H1 (cell line): ENCODE measurements at regions not wholly inside any gene's neighbourhood (a gene's known extent, or its start where the extent isn't known, plus 50 kb on each side); places are given as distances from the start of the nearest gene placed in this dataset.

ENCODE experiments used
- CTCF ChIA-PET: fragments of 300-600 bp; sonication (Branson Sonifier 250); formaldehyde crosslinking; loops from one replicate; lab custom pipeline; 2021; ENCODE audit not compliant: partially characterized antibody; lab: Charles Lee
- POLR2A ChIA-PET: fragments of 300-600 bp; sonication (Branson Sonifier 250); formaldehyde crosslinking; loops from one replicate; lab custom pipeline; 2021; ENCODE audit warnings: inconsistent platforms; ENCODE audit not compliant: partially characterized antibody; lab: Charles Lee
- DNase-seq, 2 experiments: peaks; one replicate each; pipeline versions ENCODE4 v3.0.0 to v3.0.0-alpha.2; 2010 to 2022; ENCODE audit warnings: low spot score in 2 of 2, low read depth in 1 of 2, mixed read lengths in 1 of 2
- FAIRE-seq: peaks from 2 replicates; lab custom pipeline; 2011; peaks lifted over from hg19 to GRCh38; lab: Jason Lieb, UNC
- H2AFZ ChIP-seq: 2 replicates; pipeline ENCODE4 v1.8.1; 2012; ENCODE audit warnings: low read length, inconsistent platforms
- H2AK5ac ChIP-seq: 2 replicates; pipeline ENCODE4 v1.6.1; 2013; ENCODE audit warnings: low read depth, low read length
- H2BK120ac ChIP-seq: replicated peaks from 2 replicates; pipeline ENCODE3; 2013; ENCODE audit warnings: low read depth, low read length, inconsistent platforms
- H2BK12ac ChIP-seq: 2 replicates; pipeline ENCODE4 v1.6.1; 2013; ENCODE audit warnings: low read depth, low read length
- H2BK15ac ChIP-seq: 2 replicates; pipeline ENCODE4 v1.6.1; 2013; ENCODE audit warnings: low read length
- H2BK20ac ChIP-seq: 2 replicates; pipeline ENCODE4 v1.6.1; 2013; ENCODE audit warnings: low read length
- H2BK5ac ChIP-seq: 2 replicates; pipeline ENCODE4 v1.6.1; 2013; ENCODE audit warnings: low read depth, low read length
- H3K14ac ChIP-seq: 2 replicates; pipeline ENCODE4 v1.6.1; 2013; ENCODE audit warnings: inconsistent platforms; ENCODE audit not compliant: insufficient read length
- H3K18ac ChIP-seq: 2 replicates; pipeline ENCODE4 v1.6.1; 2013; ENCODE audit warnings: low read length; ENCODE audit errors: extremely low read depth
- H3K23ac ChIP-seq: 2 replicates; pipeline ENCODE4 v1.6.1; 2013; ENCODE audit warnings: inconsistent platforms; ENCODE audit not compliant: insufficient read length
- H3K23me2 ChIP-seq: 2 replicates; pipeline ENCODE4 v1.6.1; 2013; ENCODE audit warnings: low read depth, low read length
- H3K27ac ChIP-seq: 2 replicates; pipeline ENCODE4 v1.6.1; 2011; ENCODE audit warnings: low read depth, low read length, inconsistent platforms
- H3K27me3 ChIP-seq, 4 experiments: replicated peaks in 1 of 4; 1 replicate in 1 of 4; 2 replicates in 3 of 4; pipeline versions ENCODE4 v1.6.1 to v1.8.1; 2011 to 2013; ENCODE audit warnings: low read length in 3 of 4, mild to moderate bottlenecking in 3 of 4, inconsistent platforms in 2 of 4, mixed read lengths in 2 of 4, moderate library complexity in 1 of 4; ENCODE audit not compliant: control insufficient read depth in 3 of 4, insufficient read depth in 3 of 4; ENCODE audit errors: extremely low read depth in 1 of 4
- H3K36me3 ChIP-seq, 4 experiments: 2 replicates each; pipeline versions ENCODE4 v1.6.1 to v1.8.1; 2011 to 2013; ENCODE audit warnings: mild to moderate bottlenecking in 4 of 4, low read length in 3 of 4, moderate library complexity in 2 of 4, control low read depth in 1 of 4, inconsistent platforms in 1 of 4; ENCODE audit not compliant: insufficient read depth in 4 of 4, control insufficient read depth in 2 of 4
- H3K4ac ChIP-seq: replicated peaks from 2 replicates; pipeline ENCODE3; 2013; ENCODE audit warnings: low read length, low read depth, mixed read lengths, inconsistent platforms; ENCODE audit not compliant: insufficient read length
- H3K4me1 ChIP-seq, 4 experiments: replicated peaks in 1 of 4; 1 replicate in 1 of 4; 2 replicates in 3 of 4; pipeline versions ENCODE4 v1.6.1 to v1.8.1; 2011 to 2013; ENCODE audit warnings: low read length in 3 of 4, inconsistent platforms in 2 of 4, mixed read lengths in 1 of 4; ENCODE audit not compliant: insufficient read depth in 4 of 4, control insufficient read depth in 3 of 4
- H3K4me2 ChIP-seq, 2 experiments: 2 replicates each; pipeline versions ENCODE4 v1.6.1 to v1.8.1; 2011 to 2013; ENCODE audit warnings: low read depth in 2 of 2, low read length in 2 of 2, control low read depth in 1 of 2, inconsistent platforms in 1 of 2, mild to moderate bottlenecking in 1 of 2; ENCODE audit not compliant: insufficient read depth in 1 of 2
- H3K4me3 ChIP-seq, 4 experiments: fragments of 200-600, 300-600 bp in 1 of 4; sonication (generic), shearing (Covaris generic), sonication (Bioruptor Twin) in 1 of 4; 2 replicates each; pipeline versions ENCODE4 v1.5.1 to v1.8.1; 2011 to 2016; ENCODE audit warnings: low read length in 4 of 4, low read depth in 3 of 4, control low read depth in 2 of 4, inconsistent platforms in 2 of 4, mild to moderate bottlenecking in 2 of 4, mixed read lengths in 1 of 4, moderate library complexity in 1 of 4; ENCODE audit not compliant: insufficient read depth in 2 of 4; ENCODE audit errors: extremely low read depth in 1 of 4
- H3K56ac ChIP-seq: replicated peaks from 2 replicates; pipeline ENCODE3; 2013; ENCODE audit warnings: low read depth, mild to moderate bottlenecking, mixed read lengths, low read length, inconsistent platforms; ENCODE audit not compliant: insufficient read length
- H3K79me1 ChIP-seq: 2 replicates; pipeline ENCODE4 v1.6.1; 2013; ENCODE audit warnings: low read depth, low read length, control low read depth
- H3K79me2 ChIP-seq, 2 experiments: 2 replicates each; pipeline versions ENCODE4 v1.6.1 to v1.8.1; 2012 to 2013; ENCODE audit warnings: low read length in 2 of 2, mild to moderate bottlenecking in 2 of 2, inconsistent platforms in 1 of 2; ENCODE audit not compliant: insufficient read depth in 2 of 2, control insufficient read depth in 1 of 2
- H3K9ac ChIP-seq, 4 experiments: replicated peaks in 1 of 4; 1 replicate in 1 of 4; 2 replicates in 3 of 4; pipeline versions ENCODE4 v1.6.1 to v1.8.1; 2011 to 2013; ENCODE audit warnings: low read depth in 3 of 4, low read length in 3 of 4, control low read depth in 2 of 4, mild to moderate bottlenecking in 2 of 4, moderate library complexity in 2 of 4, inconsistent platforms in 1 of 4; ENCODE audit errors: extremely low read depth in 1 of 4
- H3K9me3 ChIP-seq, 2 experiments: 2 replicates each; pipeline versions ENCODE4 v1.6.1 to v1.8.1; 2012 to 2013; ENCODE audit warnings: mild to moderate bottlenecking in 2 of 2, moderate library complexity in 2 of 2, control low read depth in 1 of 2, inconsistent platforms in 1 of 2, low read depth in 1 of 2, low read length in 1 of 2, mixed read lengths in 1 of 2; ENCODE audit not compliant: insufficient read depth in 2 of 2
- H4K20me1 ChIP-seq, 2 experiments: replicated peaks in 1 of 2; 2 replicates each; pipeline versions ENCODE3 to v1.8.1; 2011 to 2013; ENCODE audit warnings: inconsistent platforms in 2 of 2, low read length in 2 of 2, mild to moderate bottlenecking in 1 of 2; ENCODE audit not compliant: insufficient read depth in 2 of 2, control insufficient read depth in 1 of 2
- H4K5ac ChIP-seq: 2 replicates; pipeline ENCODE4 v1.6.1; 2013; ENCODE audit warnings: low read length, low read depth, mixed read lengths, inconsistent platforms; ENCODE audit not compliant: insufficient read length
- H4K8ac ChIP-seq: 2 replicates; pipeline ENCODE4 v1.8.0; 2013; ENCODE audit warnings: mild to moderate bottlenecking, moderate library complexity, low read length, inconsistent platforms; ENCODE audit not compliant: insufficient read depth; ENCODE audit errors: extremely low read depth
- H4K91ac ChIP-seq: replicated peaks from 2 replicates; pipeline ENCODE3; 2013; ENCODE audit warnings: low read length, mixed read lengths, inconsistent platforms; ENCODE audit not compliant: insufficient read length
- BACH1 ChIP-seq: IDR thresholded peaks from 2 replicates; pipeline ENCODE4 v1.6.1; 2012; ENCODE audit warnings: low read length, improper control_type of control experiment
- TAF1 ChIP-seq: IDR thresholded peaks from 2 replicates; pipeline ENCODE4 v1.6.1; 2011; ENCODE audit warnings: mild to moderate bottlenecking, low read depth, low read length
- TBP ChIP-seq: IDR thresholded peaks from 2 replicates; pipeline ENCODE4 v1.6.1; 2011; ENCODE audit warnings: low read depth, low read length, improper control_type of control experiment
- WGBS, 2 experiments: shearing (Covaris generic) in 1 of 2; methylation state at CpG; one replicate each; pipeline versions ENCODE4 v1.1.6 to v1.1.7; 2013 to 2015; ENCODE audit warnings: low lambda C conversion rate in 2 of 2, mixed read lengths in 2 of 2, inconsistent platforms in 1 of 2, low coverage in 1 of 2, missing lambda C conversion rate in 1 of 2; ENCODE audit not compliant: insufficient replicate concordance in 2 of 2, insufficient coverage in 1 of 2, insufficient read length in 1 of 2; ENCODE audit errors: extremely low coverage in 1 of 2, missing lambda C conversion rate in 1 of 2; 5-methylcytosine and 5-hydroxymethylcytosine counted together

GRCh38 chr3:115280506-115280905, 133.4 kb upstream of the ZBTB20 start:
- no peak for TF ChIP-seq BACH1
- no peak for TF ChIP-seq TBP
- no peak for TF ChIP-seq TAF1
- no peak overlapping the region for H3K14ac ChIP-seq
- no peak overlapping the region for H2AK5ac ChIP-seq
- H4K8ac ChIP-seq = no peak overlapping the region
- H2BK120ac ChIP-seq = no peak overlapping the region
- no peak overlapping the region for H3K9ac ChIP-seq
- no peaks in the 10 kb centered on the region for H3K4me1 ChIP-seq
- H3K27ac ChIP-seq = no peak overlapping the region
- H4K5ac ChIP-seq = no peak overlapping the region
- H2AFZ ChIP-seq = no peak overlapping the region
- H4K20me1 ChIP-seq = no peaks in the 10 kb centered on the region
- WGBS, 2 experiments = 89% methylated on average over 3 of the region's 3 CpGs; no CpG with 5 or more reads in 1 of the 2 experiments
- ChIA-PET POLR2A (no interaction called here), CTCF (interaction anchor here (0.6 kb wide), 1 partner anchor 15 kb away, joined by 5 read pairs; no protein-coding TSS in a partner anchor)
- no peaks in the 10 kb centered on the region for H3K79me2 ChIP-seq
- no peak for DNase-seq
- H3K36me3 ChIP-seq = no peaks in the 10 kb centered on the region
- H2BK12ac ChIP-seq = no peak overlapping the region
- no peak overlapping the region for H3K23ac ChIP-seq
- H3K4me2 ChIP-seq = no peak overlapping the region
- no peak overlapping the region for H2BK15ac ChIP-seq
- no peaks in the 10 kb centered on the region for H3K23me2 ChIP-seq
- H3K27me3 ChIP-seq = no peaks in the 10 kb centered on the region
- no peak overlapping the region for H3K4ac ChIP-seq
- H3K56ac ChIP-seq = no peak overlapping the region
- no peak overlapping the region for H2BK20ac ChIP-seq
- no peaks in the 10 kb centered on the region for H3K9me3 ChIP-seq
- no peak for FAIRE-seq
- no peak overlapping the region for H4K91ac ChIP-seq
- H3K4me3 ChIP-seq = no peak overlapping the region
- H3K79me1 ChIP-seq = no peaks in the 10 kb centered on the region
- no peak overlapping the region for H2BK5ac ChIP-seq
- H3K18ac ChIP-seq = no peak overlapping the region
